Astrocyte (in vitro differentiated cells and primary cell): ENCODE measurements at regions not wholly inside any gene's neighbourhood (a gene's known extent, or its start where the extent isn't known, plus 50 kb on each side); places are given as distances from the start of the nearest gene placed in this dataset.

Source experiments
- DNase-seq: peaks from one replicate; pipeline ENCODE4 v3.0.0-alpha.2; 2010; ENCODE audit warnings: low read depth
- FAIRE-seq: peaks from 2 replicates; lab custom pipeline; 2011; peaks lifted over from hg19 to GRCh38; lab: Jason Lieb, UNC
- H2AFZ ChIP-seq: 2 replicates; pipeline ENCODE4 v1.6.0; 2012; ENCODE audit warnings: low read depth, low read length, inconsistent platforms
- H3K27ac ChIP-seq: 2 replicates; pipeline ENCODE4 v1.5.1; 2011; ENCODE audit warnings: low read depth, low read length, inconsistent platforms
- H3K27me3 ChIP-seq: 2 replicates; pipeline ENCODE4 v1.6.0; 2011; ENCODE audit warnings: low read length, inconsistent platforms; ENCODE audit not compliant: insufficient read depth
- H3K36me3 ChIP-seq: 2 replicates; pipeline ENCODE4 v1.5.1; 2011; ENCODE audit warnings: low read length, inconsistent platforms; ENCODE audit not compliant: insufficient read depth
- H3K4me1 ChIP-seq: 2 replicates; pipeline ENCODE4 v1.5.1; 2011; ENCODE audit warnings: low read length, inconsistent platforms; ENCODE audit not compliant: insufficient read depth
- H3K4me2 ChIP-seq: 2 replicates; pipeline ENCODE4 v1.6.0; 2012; ENCODE audit warnings: low read length, inconsistent platforms
- H3K4me3 ChIP-seq: 2 replicates; pipeline ENCODE4 v1.5.1; 2011; ENCODE audit warnings: low read depth, mild to moderate bottlenecking, low read length, inconsistent platforms; ENCODE audit not compliant: insufficient read depth
- H3K79me2 ChIP-seq: 2 replicates; pipeline ENCODE4 v1.6.0; 2012; ENCODE audit warnings: mild to moderate bottlenecking, low read length, inconsistent platforms; ENCODE audit not compliant: insufficient read depth
- H3K9ac ChIP-seq: 2 replicates; pipeline ENCODE4 v1.6.0; 2012; ENCODE audit warnings: mild to moderate bottlenecking, low read length, inconsistent platforms
- H3K9me3 ChIP-seq: 2 replicates; pipeline ENCODE4 v1.5.1; 2012; ENCODE audit warnings: low read depth, mild to moderate bottlenecking, low read length, inconsistent platforms; ENCODE audit not compliant: insufficient read depth
- H4K20me1 ChIP-seq: 2 replicates; pipeline ENCODE4 v1.6.0; 2012; ENCODE audit warnings: low read length, inconsistent platforms; ENCODE audit not compliant: insufficient read depth
- H3K27ac Mint-ChIP-seq: one replicate; pipeline ENCODE4 v1.8.0; 2021; ENCODE audit warnings: mild to moderate bottlenecking, mixed read lengths; ENCODE audit not compliant: unreplicated experiment
- H3K27me3 Mint-ChIP-seq: one replicate; pipeline ENCODE4 v1.8.0; 2021; ENCODE audit warnings: low read depth, mixed read lengths; ENCODE audit not compliant: unreplicated experiment
- H3K36me3 Mint-ChIP-seq: one replicate; pipeline ENCODE4 v1.8.0; 2021; ENCODE audit warnings: low read depth, mixed read lengths; ENCODE audit not compliant: unreplicated experiment
- H3K4me1 Mint-ChIP-seq: one replicate; pipeline ENCODE4 v1.8.0; 2021; ENCODE audit warnings: low read depth, mixed read lengths; ENCODE audit not compliant: unreplicated experiment
- H3K4me3 Mint-ChIP-seq: one replicate; pipeline ENCODE4 v1.8.0; 2021; ENCODE audit warnings: mild to moderate bottlenecking, moderate library complexity, mixed read lengths; ENCODE audit not compliant: unreplicated experiment
- H3K9me3 Mint-ChIP-seq: one replicate; pipeline ENCODE4 v1.8.0; 2021; ENCODE audit warnings: mild to moderate bottlenecking, mixed read lengths; ENCODE audit not compliant: unreplicated experiment
- EZH2 ChIP-seq: IDR thresholded peaks from 2 replicates; pipeline ENCODE4 v1.6.1; 2012; ENCODE audit warnings: mild to moderate bottlenecking, low read length, inconsistent platforms; ENCODE audit not compliant: insufficient read depth
- TF ChIP-seq, protein P1 (sequence below): IDR thresholded peaks from 2 replicates; pipeline ENCODE4 v1.5.1; 2011; ENCODE audit warnings: low read depth, mild to moderate bottlenecking, inconsistent platforms, low read length, moderate library complexity; ENCODE audit not compliant: insufficient read depth

DNA sequence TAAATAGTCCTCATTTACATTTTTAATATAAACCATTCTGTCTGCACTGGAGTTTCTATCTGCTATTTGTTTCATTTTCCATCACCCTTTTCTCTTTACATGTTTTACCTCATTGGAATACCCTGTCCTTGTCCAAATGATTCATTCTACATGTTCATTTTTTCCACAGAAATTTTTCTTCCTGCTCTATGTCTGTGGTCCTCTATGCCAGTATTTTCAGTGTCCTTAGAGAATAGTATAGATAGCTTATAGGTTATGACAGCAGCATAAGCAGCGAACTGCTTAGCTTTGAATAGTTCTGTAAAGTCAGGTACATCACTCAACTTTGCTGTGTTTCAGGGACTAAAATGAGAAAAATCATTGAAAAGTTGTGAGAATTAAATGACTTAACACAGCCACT lies 742.3 kb upstream of the CBLB start:
- H3K36me3 Mint-ChIP-seq = peaks cover 2% of the 10 kb centered on the region
- H3K27ac ChIP-seq = no peak overlapping the region
- no peak overlapping the region for H3K4me3 Mint-ChIP-seq
- peaks cover 12% of the 10 kb centered on the region for H3K4me1 ChIP-seq
- H3K9me3 Mint-ChIP-seq = peaks cover 6% of the 10 kb centered on the region
- FAIRE-seq = peak; percentile 45
- H2AFZ ChIP-seq = no peak overlapping the region
- no peaks in the 10 kb centered on the region for H3K36me3 ChIP-seq
- H3K4me2 ChIP-seq = peak overlapping the region; percentile 42
- H3K27me3 ChIP-seq = no peaks in the 10 kb centered on the region
- no peaks in the 10 kb centered on the region for H3K79me2 ChIP-seq
- H3K4me3 ChIP-seq = no peak overlapping the region
- TF ChIP-seq EZH2 = no peak
- TF ChIP-seq, protein P1, sequence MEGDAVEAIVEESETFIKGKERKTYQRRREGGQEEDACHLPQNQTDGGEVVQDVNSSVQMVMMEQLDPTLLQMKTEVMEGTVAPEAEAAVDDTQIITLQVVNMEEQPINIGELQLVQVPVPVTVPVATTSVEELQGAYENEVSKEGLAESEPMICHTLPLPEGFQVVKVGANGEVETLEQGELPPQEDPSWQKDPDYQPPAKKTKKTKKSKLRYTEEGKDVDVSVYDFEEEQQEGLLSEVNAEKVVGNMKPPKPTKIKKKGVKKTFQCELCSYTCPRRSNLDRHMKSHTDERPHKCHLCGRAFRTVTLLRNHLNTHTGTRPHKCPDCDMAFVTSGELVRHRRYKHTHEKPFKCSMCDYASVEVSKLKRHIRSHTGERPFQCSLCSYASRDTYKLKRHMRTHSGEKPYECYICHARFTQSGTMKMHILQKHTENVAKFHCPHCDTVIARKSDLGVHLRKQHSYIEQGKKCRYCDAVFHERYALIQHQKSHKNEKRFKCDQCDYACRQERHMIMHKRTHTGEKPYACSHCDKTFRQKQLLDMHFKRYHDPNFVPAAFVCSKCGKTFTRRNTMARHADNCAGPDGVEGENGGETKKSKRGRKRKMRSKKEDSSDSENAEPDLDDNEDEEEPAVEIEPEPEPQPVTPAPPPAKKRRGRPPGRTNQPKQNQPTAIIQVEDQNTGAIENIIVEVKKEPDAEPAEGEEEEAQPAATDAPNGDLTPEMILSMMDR = no peak
- DNase-seq = no peak
- no peaks in the 10 kb centered on the region for H4K20me1 ChIP-seq
- no peak overlapping the region for H3K9ac ChIP-seq
- peaks cover 19% of the 10 kb centered on the region for H3K4me1 Mint-ChIP-seq
- no peaks in the 10 kb centered on the region for H3K27me3 Mint-ChIP-seq
- peaks cover 4% of the 10 kb centered on the region for H3K9me3 ChIP-seq
- H3K27ac Mint-ChIP-seq = no peak overlapping the region

DNA sequence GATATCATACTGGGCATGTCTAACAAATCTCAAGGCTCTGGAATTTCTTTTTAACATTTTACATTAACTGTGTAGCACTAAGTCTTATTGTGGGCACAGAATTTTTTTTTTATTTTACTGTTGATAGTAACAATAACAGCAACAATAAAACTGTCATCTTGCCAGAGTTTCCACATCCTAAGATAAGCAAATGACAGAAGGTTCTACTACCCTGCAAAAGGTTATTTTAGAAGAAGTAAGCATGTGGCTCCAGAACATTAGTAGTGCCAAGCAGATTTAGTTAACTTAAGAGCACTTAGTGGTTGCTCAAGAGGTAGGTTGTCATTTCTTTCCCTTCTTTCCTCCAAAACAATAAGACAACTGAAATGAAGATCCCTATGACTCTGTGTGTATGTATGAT lies 743.0 kb upstream of the CBLB start:
- Histone ChIP-seq H3K27me3 (no peaks in the 10 kb centered on the region), H3K4me1 (peaks cover 12% of the 10 kb centered on the region), H3K4me2 (no peak overlapping the region), H3K9me3 (peaks cover 4% of the 10 kb centered on the region), H3K27ac (no peak overlapping the region), H4K20me1 (no peaks in the 10 kb centered on the region), H2AFZ (no peak overlapping the region), H3K36me3 (no peaks in the 10 kb centered on the region), H3K79me2 (no peaks in the 10 kb centered on the region), H3K9ac (no peak overlapping the region), H3K4me3 (no peak overlapping the region)
- H3K27ac Mint-ChIP-seq = no peak overlapping the region
- H3K9me3 Mint-ChIP-seq = peaks cover 6% of the 10 kb centered on the region
- no peak overlapping the region for H3K4me3 Mint-ChIP-seq
- no peaks in the 10 kb centered on the region for H3K27me3 Mint-ChIP-seq
- FAIRE-seq = no peak
- peaks cover 19% of the 10 kb centered on the region for H3K4me1 Mint-ChIP-seq
- TF ChIP-seq, protein P1 = no peak
- TF ChIP-seq EZH2 = no peak
- peaks cover 2% of the 10 kb centered on the region for H3K36me3 Mint-ChIP-seq
- DNase-seq = no peak

DNA sequence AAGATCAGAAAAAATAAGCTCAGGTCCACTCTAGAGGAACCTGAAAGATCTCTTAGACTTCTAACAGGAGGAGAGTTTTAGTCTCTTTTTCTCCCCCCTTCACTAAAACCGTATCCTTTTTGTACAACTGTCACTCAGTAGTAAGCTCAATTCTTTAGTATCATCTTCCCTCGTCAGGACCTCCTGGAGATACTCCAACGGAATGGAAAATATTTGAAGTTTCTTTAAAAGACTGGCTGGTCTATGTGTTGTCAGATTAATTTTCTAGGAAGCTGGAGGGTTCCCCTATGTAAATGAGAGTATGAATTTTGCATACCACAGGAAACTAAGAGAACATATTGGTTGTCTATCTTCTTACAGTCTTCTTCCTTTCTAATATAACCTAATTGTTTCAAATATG lies 747.7 kb upstream of the CBLB start:
- Mint-ChIP-seq H3K4me1 (no peaks in the 10 kb centered on the region), H3K27ac (no peak overlapping the region), H3K36me3 (peaks cover 2% of the 10 kb centered on the region), H3K9me3 (peaks cover 6% of the 10 kb centered on the region), H3K27me3 (no peaks in the 10 kb centered on the region), H3K4me3 (no peak overlapping the region)
- no peak overlapping the region for H3K4me3 ChIP-seq
- no peaks in the 10 kb centered on the region for H3K36me3 ChIP-seq
- FAIRE-seq (no peak), DNase-seq (no peak)
- no peak overlapping the region for H3K4me2 ChIP-seq
- H4K20me1 ChIP-seq = no peaks in the 10 kb centered on the region
- no peak for TF ChIP-seq EZH2
- TF ChIP-seq, protein P1 = no peak
- no peak overlapping the region for H3K27ac ChIP-seq
- H3K9me3 ChIP-seq = peaks cover 4% of the 10 kb centered on the region
- no peaks in the 10 kb centered on the region for H3K4me1 ChIP-seq
- no peak overlapping the region for H2AFZ ChIP-seq
- no peak overlapping the region for H3K9ac ChIP-seq
- no peaks in the 10 kb centered on the region for H3K79me2 ChIP-seq
- no peaks in the 10 kb centered on the region for H3K27me3 ChIP-seq
